ENCODE measurements at regions not wholly inside any gene's neighbourhood (a gene's known extent, or its start where the extent isn't known, plus 50 kb on each side); places are given as distances from the start of the nearest gene placed in this dataset.

GRCh38 chr12:127632461-127632860 is 634.5 kb upstream of the TMEM132C start (continued):
- TF ChIP-seq ZNF532 (CRISPR knock-in tag; IDR thresholded peaks at IDR 0.05; ENCODE audit: borderline replicate concordance) (no peak), ZNF263 (CRISPR knock-in tag; IDR thresholded peaks at IDR 0.05; ENCODE audit: low read depth) (no peak), PRRX2 (CRISPR knock-in tag; IDR thresholded peaks at IDR 0.05) (no peak), MYBL2 (CRISPR knock-in tag; IDR thresholded peaks at IDR 0.05) (no peak), ZNF671 (CRISPR knock-in tag; IDR thresholded peaks at IDR 0.05) (no peak), CBFB (CRISPR knock-in tag; IDR thresholded peaks at IDR 0.05; ENCODE audit: low read depth) (no peak), FOXP1 (CRISPR knock-in tag; IDR thresholded peaks at IDR 0.05; ENCODE audit: borderline replicate concordance) (no peak), NFE2L1 (CRISPR knock-in tag; IDR thresholded peaks at IDR 0.05) (no peak), FOXJ3 (CRISPR knock-in tag; IDR thresholded peaks at IDR 0.05; ENCODE audit: borderline replicate concordance) (no peak)

- Mint-ChIP-seq H3K36me3 (0 out of 2 replicates have a peak, but pooled peaks cover 3% of the 10 kb centered on the region), H3K9me3 (peaks cover 54% of the 10 kb centered on the region), H3K4me1 (peaks cover 11% of the 10 kb centered on the region; the same call in 1 of the 2 replicates), H3K27ac (no peak overlapping the region), H3K27me3 (ENCODE audit: low read depth) (no peaks in the 10 kb centered on the region; the same call in 1 of the 2 replicates), H3K4me3 (no peak overlapping the region)
- ChIA-PET CTCF (no interaction called here), POLR2A (no interaction called here)
- DNase-seq (ENCODE audit: low spot score) (no peak), ATAC-seq (no peak)
- TF ChIP-seq ZSCAN18 (CRISPR knock-in tag; IDR thresholded peaks at IDR 0.05) (no peak), JAZF1 (CRISPR knock-in tag; IDR thresholded peaks at IDR 0.05) (no peak), SP1 (CRISPR knock-in tag; conservative IDR thresholded peaks at IDR 0.05) (no peak), ZNF671 (CRISPR knock-in tag; IDR thresholded peaks at IDR 0.05) (no peak), ZMAT4 (CRISPR knock-in tag; IDR thresholded peaks at IDR 0.05) (no peak), ZNF396 (CRISPR knock-in tag; IDR thresholded peaks at IDR 0.05; ENCODE audit: borderline replicate concordance) (no peak), ZNF281 (CRISPR knock-in tag; IDR thresholded peaks at IDR 0.05) (no peak), ZNF425 (CRISPR knock-in tag; conservative IDR thresholded peaks at IDR 0.05) (no peak), NR2C2 (CRISPR knock-in tag; IDR thresholded peaks at IDR 0.05) (no peak)
Observed at GRCh38 chr12:127635838-127636237, 631.1 kb upstream of the TMEM132C start.
